ENCODE measurements at regions not wholly inside any gene's neighbourhood (a gene's known extent, or its start where the extent isn't known, plus 50 kb on each side); places are given as distances from the start of the nearest gene placed in this dataset.

- CTCF ChIA-PET, result no interaction called here
- Histone ChIP-seq H3K4me3 (ENCODE audit: low read depth, low read length, poor library complexity, severe bottlenecking) (no peak overlapping the region), H3K36me3 (ENCODE audit: insufficient read depth, low read length, poor library complexity, severe bottlenecking) (no peaks in the 10 kb centered on the region), H3K9me3 (ENCODE audit: low read depth, low read length, poor library complexity, severe bottlenecking) (no peaks in the 10 kb centered on the region), H3K27me3 (replicated peaks; ENCODE audit: insufficient read depth, low read depth, low read length, poor library complexity) (no peaks in the 10 kb centered on the region), H3K27ac (ENCODE audit: low read depth, low read length, poor library complexity, severe bottlenecking) (no peak overlapping the region), H3K4me1 (ENCODE audit: insufficient read depth, low read length, poor library complexity, severe bottlenecking) (no peaks in the 10 kb centered on the region)
- BruUV-seq (replicated peaks), result no TSS peak
- TF ChIP-seq CTCF (conservative IDR thresholded peaks at IDR 0.05; ENCODE audit: low read depth, low read length), result no peak
- TF ChIP-seq EZH2 (IDR thresholded peaks at IDR 0.05; ENCODE audit: borderline replicate concordance, low read depth, low read length, poor library complexity, severe bottlenecking), result no peak
- POLR2A ChIA-PET (ENCODE audit: low non-redundant PET), result no interaction called here
- DNase-seq (ENCODE audit: low spot score), result peak; percentile 3
- intact Hi-C loops (cut with micrococcal nuclease; ENCODE audit: unreplicated experiment), result no loop called here
Observed at GRCh38 chr4:130479020-130479419, 1383.1 kb downstream of the C4orf33 start.

GRCh38 chr4:130479674-130480073, 1383.7 kb downstream of the C4orf33 start:
- ChIA-PET CTCF (no interaction called here), POLR2A (ENCODE audit: low non-redundant PET) (no interaction called here)
- Histone ChIP-seq H3K4me1 (ENCODE audit: insufficient read depth, low read length, poor library complexity, severe bottlenecking) (no peaks in the 10 kb centered on the region), H3K9me3 (ENCODE audit: low read depth, low read length, poor library complexity, severe bottlenecking) (no peaks in the 10 kb centered on the region), H3K27me3 (replicated peaks; ENCODE audit: insufficient read depth, low read depth, low read length, poor library complexity) (no peaks in the 10 kb centered on the region), H3K27ac (ENCODE audit: low read depth, low read length, poor library complexity, severe bottlenecking) (no peak overlapping the region), H3K4me3 (ENCODE audit: low read depth, low read length, poor library complexity, severe bottlenecking) (no peak overlapping the region), H3K36me3 (ENCODE audit: insufficient read depth, low read length, poor library complexity, severe bottlenecking) (no peaks in the 10 kb centered on the region)
- BruUV-seq (replicated peaks), result no TSS peak
- no peak for TF ChIP-seq CTCF (conservative IDR thresholded peaks at IDR 0.05; ENCODE audit: low read depth, low read length)
- no peak for TF ChIP-seq EZH2 (IDR thresholded peaks at IDR 0.05; ENCODE audit: borderline replicate concordance, low read depth, low read length, poor library complexity, severe bottlenecking)
- no peak for DNase-seq (ENCODE audit: low spot score)
- intact Hi-C loops (cut with micrococcal nuclease; ENCODE audit: unreplicated experiment), result no loop called here

- Histone ChIP-seq H3K27ac (ENCODE audit: low read depth, low read length, poor library complexity, severe bottlenecking) (no peak overlapping the region), H3K36me3 (ENCODE audit: insufficient read depth, low read length, poor library complexity, severe bottlenecking) (no peaks in the 10 kb centered on the region), H3K4me3 (ENCODE audit: low read depth, low read length, poor library complexity, severe bottlenecking) (no peak overlapping the region), H3K9me3 (ENCODE audit: low read depth, low read length, poor library complexity, severe bottlenecking) (no peaks in the 10 kb centered on the region), H3K4me1 (ENCODE audit: insufficient read depth, low read length, poor library complexity, severe bottlenecking) (no peaks in the 10 kb centered on the region), H3K27me3 (replicated peaks; ENCODE audit: insufficient read depth, low read depth, low read length, poor library complexity) (no peaks in the 10 kb centered on the region)
- BruUV-seq (replicated peaks), result no TSS peak
- ChIA-PET POLR2A (ENCODE audit: low non-redundant PET) (no interaction called here), CTCF (no interaction called here)
- TF ChIP-seq EZH2 (IDR thresholded peaks at IDR 0.05; ENCODE audit: borderline replicate concordance, low read depth, low read length, poor library complexity, severe bottlenecking), result no peak
- TF ChIP-seq CTCF (conservative IDR thresholded peaks at IDR 0.05; ENCODE audit: low read depth, low read length), result no peak
- DNase-seq (ENCODE audit: low spot score), result no peak
- intact Hi-C loops (cut with micrococcal nuclease; ENCODE audit: unreplicated experiment), result no loop called here
Observed at GRCh38 chr4:130484826-130485225, 1388.9 kb downstream of the C4orf33 start.

All from A673 (cell line).